SKM-1 treated with dmso at 0.1 percent for 144 hours (cell line): ENCODE measurements at regions not wholly inside any gene's neighbourhood (a gene's known extent, or its start where the extent isn't known, plus 50 kb on each side); places are given as distances from the start of the nearest gene placed in this dataset.
"Not testable (repeated sequence)": the region's sequence is repeated elsewhere in the genome, so short reads cannot be mapped to it uniquely, and the experiment has no call there.

ENCODE experiments used
- DNase-seq: peaks from one replicate; lab custom pipeline; 2025; ENCODE audit not compliant: unreplicated experiment; lab: John Stamatoyannopoulos, UW

- DNase-seq: peak; percentile 18
These were observed 50.3 kb upstream of the OSBPL11 start for GRCh38 chr3:125645616-125646015.

- DNase-seq: no peak
These were observed 51.3 kb upstream of the OSBPL11 start for GRCh38 chr3:125646581-125646980.

- DNase-seq: no peak
These were observed 52.2 kb upstream of the OSBPL11 start for GRCh38 chr3:125647318-125648014.

GRCh38 chr3:125651244-125651643 is 55.9 kb upstream of the OSBPL11 start:
- no peak for DNase-seq

GRCh38 chr3:125652349-125652748 is 57.1 kb upstream of the OSBPL11 start:
- DNase-seq: no peak

GRCh38 chr3:125654526-125654925 is 59.2 kb upstream of the OSBPL11 start:
- no peak for DNase-seq

GRCh38 chr3:125662675-125663074 is 67.4 kb upstream of the OSBPL11 start:
- no peak for DNase-seq

GRCh38 chr3:125670352-125670751 is 75.1 kb upstream of the OSBPL11 start:
- DNase-seq: no peak

GRCh38 chr3:125670945-125671344 is 75.6 kb upstream of the OSBPL11 start:
- no peak for DNase-seq

- no peak for DNase-seq
These were observed 76.4 kb upstream of the OSBPL11 start for GRCh38 chr3:125671461-125672243.

GRCh38 chr3:125675791-125676190 is 80.5 kb upstream of the OSBPL11 start:
- DNase-seq: no peak

- DNase-seq: no peak
These were observed 84.0 kb upstream of the OSBPL11 start for GRCh38 chr3:125679258-125679657.

- DNase-seq: no peak
These were observed 85.8 kb upstream of the OSBPL11 start for GRCh38 chr3:125681146-125681545.

- DNase-seq: not testable (repeated sequence)
These were observed 86.6 kb upstream of the OSBPL11 start for GRCh38 chr3:125681906-125682305.

GRCh38 chr3:125682610-125683009 is 87.3 kb upstream of the OSBPL11 start:
- not testable (repeated sequence) for DNase-seq

- no peak for DNase-seq
These were observed 88.0 kb upstream of the OSBPL11 start for GRCh38 chr3:125683067-125683829.

GRCh38 chr3:125684199-125684598 is 88.9 kb upstream of the OSBPL11 start:
- DNase-seq: no peak

GRCh38 chr3:125685741-125686140 is 90.4 kb upstream of the OSBPL11 start:
- not testable (repeated sequence) for DNase-seq

- no peak for DNase-seq
These were observed 97.1 kb upstream of the OSBPL11 start for GRCh38 chr3:125692361-125692760.

- no peak for DNase-seq
These were observed 98.6 kb upstream of the OSBPL11 start for GRCh38 chr3:125693887-125694286.

- DNase-seq: no peak
These were observed 99.5 kb upstream of the OSBPL11 start for GRCh38 chr3:125694761-125695294.
